HT1080 (cell line): ENCODE measurements at regions not wholly inside any gene's neighbourhood (a gene's known extent, or its start where the extent isn't known, plus 50 kb on each side); places are given as distances from the start of the nearest gene placed in this dataset.

Experiments
- DNase-seq: peaks from one replicate; pipeline ENCODE4 v3.0.0-alpha.2; 2015; ENCODE audit warnings: low read depth

DNA sequence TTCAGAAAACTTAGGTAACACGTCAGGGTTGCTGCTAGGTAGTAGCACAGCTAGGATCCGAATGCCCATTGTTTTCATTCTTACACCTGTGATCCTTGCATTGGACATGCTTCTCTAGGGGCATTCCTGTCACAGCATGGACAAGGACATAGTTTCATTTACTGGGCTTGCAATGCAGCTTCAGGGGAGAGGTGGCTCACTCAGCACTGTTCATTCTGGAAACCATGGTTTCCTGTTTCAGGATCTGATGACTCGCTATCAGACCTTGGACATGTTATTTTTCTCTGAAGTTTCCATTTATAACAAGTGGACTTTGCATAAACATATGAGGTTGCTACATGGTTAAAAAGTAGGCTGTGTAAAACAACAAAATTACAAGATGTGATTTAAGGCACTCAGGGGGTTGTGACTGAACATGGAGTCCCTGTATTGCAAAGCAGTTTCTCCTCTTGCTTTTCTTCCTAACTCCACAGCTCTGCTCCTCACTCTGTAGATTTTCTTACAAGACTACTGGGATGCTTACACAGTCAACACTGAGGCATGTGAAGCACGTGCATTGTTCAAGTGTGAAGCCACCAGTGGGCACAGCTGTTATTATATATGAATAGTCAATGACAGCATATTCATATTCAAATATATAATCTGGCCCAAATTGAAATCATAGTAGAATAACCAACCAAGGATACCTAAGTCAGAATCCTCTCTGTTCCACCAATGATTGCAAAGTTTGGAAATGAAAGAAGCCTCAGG is 66.1 kb upstream of the STK32A start:
- peak; percentile 15 for DNase-seq

DNA sequence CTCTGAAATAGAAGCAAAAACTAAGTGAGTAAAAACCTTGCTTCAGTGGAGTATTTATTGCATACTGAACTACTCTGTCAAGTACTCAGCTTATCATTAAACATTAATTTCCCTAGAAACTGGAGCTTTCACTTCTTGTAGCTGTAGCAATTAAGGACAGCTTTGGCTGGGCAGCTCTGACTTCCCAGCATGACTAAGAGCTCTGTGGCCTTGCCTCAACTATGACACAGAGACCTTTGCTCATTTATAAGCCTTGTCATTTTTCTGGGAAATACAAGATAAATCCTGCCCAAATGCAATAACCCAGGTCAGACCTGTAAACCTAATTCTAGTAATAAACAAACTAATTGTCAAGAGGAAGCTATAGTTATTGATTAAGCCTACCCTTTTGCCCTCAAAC is 65.4 kb upstream of the STK32A start:
- DNase-seq, result peak; percentile 7

DNA sequence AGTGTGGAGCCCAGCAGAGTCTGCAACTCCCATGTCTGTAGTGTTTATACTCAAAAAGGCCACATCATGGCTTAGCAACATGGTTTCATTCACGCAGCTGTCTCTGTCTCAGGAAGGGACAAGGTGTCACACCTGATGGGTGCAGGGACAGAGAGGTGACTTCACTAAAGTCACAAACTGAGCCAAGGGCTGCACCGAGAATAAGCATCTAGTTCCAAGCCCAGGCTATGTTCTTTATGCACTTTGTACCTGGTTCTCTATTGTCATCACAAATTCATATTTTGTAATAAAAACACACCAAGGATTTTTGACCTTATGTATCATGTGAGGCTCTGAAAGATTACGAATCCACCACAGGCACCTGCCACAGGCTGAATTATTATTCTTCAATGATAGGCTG is 64.9 kb upstream of the STK32A start:
- no peak for DNase-seq

DNA sequence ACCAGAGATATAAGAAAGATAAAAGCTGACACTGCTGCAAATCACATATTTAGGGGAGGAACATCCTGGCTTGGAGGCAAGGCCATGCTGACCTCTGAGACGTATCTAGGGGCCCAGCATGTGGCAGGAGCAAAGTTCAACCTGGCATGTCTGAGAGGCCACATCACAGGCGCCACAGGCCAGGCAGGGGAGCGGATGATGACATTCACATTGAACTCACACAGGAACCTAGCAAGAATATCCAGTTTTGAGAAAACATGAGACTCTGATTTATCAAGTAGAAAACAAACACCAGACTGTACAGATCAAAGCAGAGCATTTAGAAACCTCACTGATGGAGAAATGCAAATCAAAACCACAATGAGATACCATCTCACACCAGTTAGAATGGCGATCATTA is 64.2 kb upstream of the STK32A start:
- DNase-seq, result no peak

DNA sequence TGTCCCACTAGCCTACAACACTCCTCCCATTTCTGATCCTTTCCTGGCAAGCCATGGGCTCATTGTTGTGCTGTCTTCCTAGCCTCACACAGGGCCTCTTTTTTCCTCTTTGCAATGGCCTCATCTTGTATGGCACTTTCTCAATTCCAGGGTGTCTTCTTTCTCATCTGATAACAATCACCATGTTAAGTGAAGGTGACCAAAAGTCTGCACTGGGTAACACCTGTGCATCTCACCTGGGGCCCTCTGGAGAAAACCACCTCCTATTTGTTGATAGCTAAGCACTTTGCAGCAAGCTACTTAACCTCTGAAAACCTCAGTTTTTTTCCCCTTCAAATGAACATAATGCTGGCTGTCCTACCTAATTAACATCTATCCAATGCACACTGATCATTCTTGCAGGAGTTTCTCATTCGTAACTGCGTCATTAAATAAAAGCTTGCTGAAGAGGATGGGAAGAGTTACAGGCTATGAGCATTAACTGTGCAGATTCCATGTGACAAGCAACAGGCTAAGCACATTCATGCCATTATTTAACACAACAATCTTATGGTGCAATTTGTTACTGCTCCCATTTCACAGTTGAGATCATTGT is 60.1 kb upstream of the STK32A start:
- no peak for DNase-seq

DNA sequence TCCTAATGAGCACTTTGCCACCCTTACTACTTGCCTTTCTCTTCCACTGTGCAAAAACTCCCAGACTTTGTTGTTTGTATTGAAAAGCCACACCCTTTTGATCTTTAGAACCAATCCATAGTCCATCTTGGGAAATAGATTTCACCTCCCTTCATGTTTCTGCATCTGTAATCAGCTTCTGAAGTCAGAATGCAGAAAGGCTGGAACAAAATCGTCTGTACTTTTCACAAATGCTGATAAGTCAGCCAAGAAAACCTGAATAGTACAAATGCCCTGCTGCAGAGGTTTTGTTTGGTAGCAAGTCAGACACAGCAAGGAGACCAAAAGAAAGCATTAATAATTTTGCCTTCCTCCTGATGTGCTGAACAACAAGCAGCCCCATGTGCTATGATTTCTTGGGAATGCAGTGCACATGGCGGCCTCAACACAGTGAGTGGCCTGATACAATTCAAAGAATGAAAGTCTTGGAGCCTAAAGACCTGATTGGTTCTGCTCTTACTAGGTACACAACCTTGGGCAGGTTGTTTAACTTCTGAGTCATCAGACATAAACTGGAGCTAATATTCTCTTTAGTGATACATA is 59.2 kb upstream of the STK32A start:
- DNase-seq, result no peak

DNA sequence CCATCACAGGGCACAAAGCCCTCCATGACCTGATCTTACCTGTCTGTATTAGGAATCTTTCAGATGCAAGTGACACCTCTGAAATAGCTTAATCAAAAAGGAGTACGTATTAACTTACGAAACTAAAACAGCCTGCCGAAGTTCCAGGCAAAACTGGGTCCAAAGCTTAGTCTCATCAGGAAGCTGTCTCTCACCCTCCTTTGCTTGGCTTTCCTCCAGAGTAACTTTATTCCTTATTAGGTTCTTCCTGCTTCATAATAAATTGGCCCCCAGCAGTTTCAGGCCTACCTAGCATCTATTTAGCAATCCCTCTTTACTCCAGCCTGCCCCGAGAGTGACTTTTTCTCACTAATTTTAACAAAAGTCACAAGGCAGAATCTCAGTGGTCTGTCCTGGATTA is 58.4 kb upstream of the STK32A start:
- no peak for DNase-seq

DNA sequence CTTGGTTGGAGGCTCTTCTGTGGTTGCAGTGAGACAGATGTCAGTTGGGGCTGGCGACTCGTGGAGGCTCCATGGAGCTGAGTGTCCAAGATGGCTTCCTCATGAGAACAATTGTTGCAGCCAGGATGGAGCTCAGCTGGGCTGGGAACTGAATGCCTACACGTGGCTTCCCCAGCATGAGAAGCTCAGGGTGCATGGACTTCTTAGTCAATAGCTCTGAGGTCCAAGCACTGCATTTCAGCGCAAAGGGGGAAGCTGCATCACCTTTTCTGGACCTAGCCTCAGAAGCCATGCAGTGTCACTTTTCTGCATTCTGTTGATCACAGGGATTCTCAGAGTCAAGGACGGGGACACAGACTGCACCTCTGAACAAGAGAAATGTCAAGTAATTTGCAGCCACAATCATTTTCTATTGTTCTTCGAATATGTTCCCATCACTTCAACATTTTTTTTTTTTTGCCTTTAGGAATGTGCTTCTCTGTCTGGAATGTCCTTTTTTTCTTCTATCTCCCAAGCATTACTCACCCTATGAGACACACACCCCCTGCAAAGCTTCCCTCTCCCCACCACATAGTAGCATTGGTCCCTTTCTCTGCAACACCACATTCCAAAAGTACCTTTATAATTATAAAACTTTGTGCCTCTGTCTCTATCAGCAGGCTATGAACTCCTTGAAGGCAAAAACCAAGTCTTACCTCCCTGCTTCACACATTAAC is 57.5 kb upstream of the STK32A start:
- peak; percentile 74 for DNase-seq

DNA sequence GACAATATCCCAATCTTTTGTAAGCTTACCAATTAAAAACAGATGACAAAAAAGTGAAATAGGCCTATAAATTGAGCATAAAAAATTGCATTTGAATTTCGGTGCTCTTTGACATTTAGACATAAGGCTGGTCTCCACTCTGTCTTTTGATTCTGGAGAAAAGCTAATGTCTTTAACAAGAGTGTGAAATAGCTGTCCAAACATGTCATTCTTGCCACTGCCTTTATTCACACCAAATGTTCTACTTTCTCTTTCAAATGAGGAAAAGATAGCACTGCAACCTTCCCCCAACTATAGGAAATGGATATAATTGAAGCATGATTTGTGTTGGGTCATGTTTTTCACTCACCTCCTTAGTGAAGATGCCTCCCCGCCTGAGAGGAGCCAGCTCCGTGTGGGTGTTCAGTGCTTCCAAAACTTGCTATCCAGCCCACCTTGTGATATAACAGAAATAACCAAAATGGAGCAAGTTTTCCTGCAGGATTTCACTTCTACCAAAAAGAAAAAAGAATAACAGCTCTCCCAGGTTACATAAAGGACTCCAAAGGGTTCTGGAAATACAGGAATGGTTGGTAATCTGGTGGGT is 55.2 kb upstream of the STK32A start:
- DNase-seq, result no peak

DNA sequence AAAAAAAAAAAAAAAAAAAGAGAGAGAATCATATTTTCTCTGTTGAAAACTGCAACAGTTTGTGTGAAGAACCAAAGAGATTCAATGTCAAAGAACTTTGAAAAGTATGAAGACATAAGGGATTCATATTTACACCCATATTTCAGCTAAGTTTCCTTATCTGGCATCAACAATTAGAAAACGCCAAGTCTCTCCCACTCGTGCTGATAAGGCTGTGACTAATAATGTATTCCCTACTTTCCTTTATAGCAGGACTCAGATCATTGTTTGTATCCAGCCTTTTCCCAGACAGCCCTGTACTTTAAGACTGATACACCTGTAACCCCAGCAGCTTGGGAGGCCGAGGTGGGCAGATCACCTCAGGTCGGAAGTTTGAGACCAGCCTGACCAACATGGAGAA is 54.1 kb upstream of the STK32A start:
- DNase-seq, result no peak
